ENCODE measurements at regions not wholly inside any gene's neighbourhood (a gene's known extent, or its start where the extent isn't known, plus 50 kb on each side); places are given as distances from the start of the nearest gene placed in this dataset.
"Not testable (repeated sequence)": the region's sequence is repeated elsewhere in the genome, so short reads cannot be mapped to it uniquely, and the experiment has no call there.

GRCh38 chr1:229736376-229736775, 110.3 kb downstream of the URB2 start:
- H3K4me1 ChIP-seq (ENCODE audit: control insufficient read depth in 2 of 2, insufficient read depth in 2 of 2, low read length in 1 of 2), result no peaks in the 10 kb centered on the region
- peaks cover 0 to 2% of the 10 kb centered on the region in 2 donors for H3K9me3 ChIP-seq (ENCODE audit: control insufficient read depth in 2 of 2, insufficient read depth in 1 of 2, low read depth in 1 of 2, low read length in 1 of 2)
- H3K4me3 ChIP-seq (ENCODE audit: low read depth in 1 of 2, low read length in 2 of 2), result no peak overlapping the region
- H3K27me3 ChIP-seq (ENCODE audit: control insufficient read depth in 1 of 2, insufficient read depth in 2 of 2, low read length in 2 of 2), result no peaks in the 10 kb centered on the region
- H3K27ac ChIP-seq (ENCODE audit: low read depth in 2 of 2, low read length in 1 of 2), result no peak overlapping the region
- H3K36me3 ChIP-seq (ENCODE audit: control insufficient read depth in 2 of 2, insufficient read depth in 2 of 2, low read length in 1 of 2), result no peaks in the 10 kb centered on the region

GRCh38 chr1:229742614-229743013, 116.6 kb downstream of the URB2 start:
- WGBS, 2 donors, result 77 to 100% methylated on average over 1 of the region's 1 CpG
- not testable (repeated sequence) for H3K27me3 ChIP-seq (ENCODE audit: control insufficient read depth in 1 of 2, insufficient read depth in 2 of 2, low read length in 2 of 2); H3K27ac ChIP-seq (ENCODE audit: low read depth in 2 of 2, low read length in 1 of 2); H3K4me1 ChIP-seq (ENCODE audit: control insufficient read depth in 2 of 2, insufficient read depth in 2 of 2, low read length in 1 of 2); H3K9me3 ChIP-seq (ENCODE audit: control insufficient read depth in 2 of 2, insufficient read depth in 1 of 2, low read depth in 1 of 2, low read length in 1 of 2); H3K4me3 ChIP-seq (ENCODE audit: low read depth in 1 of 2, low read length in 2 of 2); H3K36me3 ChIP-seq (ENCODE audit: control insufficient read depth in 2 of 2, insufficient read depth in 2 of 2, low read length in 1 of 2)

GRCh38 chr1:229749992-229750391, 123.9 kb downstream of the URB2 start:
- no peaks in the 10 kb centered on the region for H3K9me3 ChIP-seq (ENCODE audit: control insufficient read depth in 2 of 2, insufficient read depth in 1 of 2, low read depth in 1 of 2, low read length in 1 of 2)
- no peak overlapping the region for H3K27ac ChIP-seq (ENCODE audit: low read depth in 2 of 2, low read length in 1 of 2)
- H3K36me3 ChIP-seq (ENCODE audit: control insufficient read depth in 2 of 2, insufficient read depth in 2 of 2, low read length in 1 of 2), result no peaks in the 10 kb centered on the region
- 87 to 97% methylated on average over 4 of the region's 4 CpGs for WGBS, 2 donors
- no peak overlapping the region for H3K4me3 ChIP-seq (ENCODE audit: low read depth in 1 of 2, low read length in 2 of 2)
- no peaks in the 10 kb centered on the region for H3K4me1 ChIP-seq (ENCODE audit: control insufficient read depth in 2 of 2, insufficient read depth in 2 of 2, low read length in 1 of 2)
- no peaks in the 10 kb centered on the region for H3K27me3 ChIP-seq (ENCODE audit: control insufficient read depth in 1 of 2, insufficient read depth in 2 of 2, low read length in 2 of 2)

GRCh38 chr1:229751610-229752009, 125.6 kb downstream of the URB2 start:
- Histone ChIP-seq H3K27ac (ENCODE audit: low read depth in 2 of 2, low read length in 1 of 2) (no peak overlapping the region), H3K4me1 (ENCODE audit: control insufficient read depth in 2 of 2, insufficient read depth in 2 of 2, low read length in 1 of 2) (no peaks in the 10 kb centered on the region), H3K27me3 (ENCODE audit: control insufficient read depth in 1 of 2, insufficient read depth in 2 of 2, low read length in 2 of 2) (no peaks in the 10 kb centered on the region), H3K9me3 (ENCODE audit: control insufficient read depth in 2 of 2, insufficient read depth in 1 of 2, low read depth in 1 of 2, low read length in 1 of 2) (no peaks in the 10 kb centered on the region), H3K36me3 (ENCODE audit: control insufficient read depth in 2 of 2, insufficient read depth in 2 of 2, low read length in 1 of 2) (no peaks in the 10 kb centered on the region), H3K4me3 (ENCODE audit: low read depth in 1 of 2, low read length in 2 of 2) (no peak overlapping the region)

- Histone ChIP-seq H3K4me3 (ENCODE audit: low read depth in 1 of 2, low read length in 2 of 2) (no peak overlapping the region), H3K9me3 (ENCODE audit: control insufficient read depth in 2 of 2, insufficient read depth in 1 of 2, low read depth in 1 of 2, low read length in 1 of 2) (no peaks in the 10 kb centered on the region), H3K27me3 (ENCODE audit: control insufficient read depth in 1 of 2, insufficient read depth in 2 of 2, low read length in 2 of 2) (no peaks in the 10 kb centered on the region), H3K27ac (ENCODE audit: low read depth in 2 of 2, low read length in 1 of 2) (no peak overlapping the region), H3K36me3 (ENCODE audit: control insufficient read depth in 2 of 2, insufficient read depth in 2 of 2, low read length in 1 of 2) (no peaks in the 10 kb centered on the region), H3K4me1 (ENCODE audit: control insufficient read depth in 2 of 2, insufficient read depth in 2 of 2, low read length in 1 of 2) (no peaks in the 10 kb centered on the region)
- WGBS, 2 donors, result 94 to 96% methylated on average over 5 of the region's 5 CpGs
Observed at GRCh38 chr1:229752679-229753078, 126.6 kb downstream of the URB2 start.

GRCh38 chr1:229753764-229754551, 127.9 kb downstream of the URB2 start:
- 64 to 74% methylated on average over 7 of the region's 7 CpGs for WGBS, 2 donors
- Histone ChIP-seq H3K27ac (ENCODE audit: low read depth in 2 of 2, low read length in 1 of 2) (no peak overlapping the region), H3K36me3 (ENCODE audit: control insufficient read depth in 2 of 2, insufficient read depth in 2 of 2, low read length in 1 of 2) (no peaks in the 10 kb centered on the region), H3K4me1 (ENCODE audit: control insufficient read depth in 2 of 2, insufficient read depth in 2 of 2, low read length in 1 of 2) (no peaks in the 10 kb centered on the region), H3K9me3 (ENCODE audit: control insufficient read depth in 2 of 2, insufficient read depth in 1 of 2, low read depth in 1 of 2, low read length in 1 of 2) (no peaks in the 10 kb centered on the region), H3K4me3 (ENCODE audit: low read depth in 1 of 2, low read length in 2 of 2) (no peak overlapping the region), H3K27me3 (ENCODE audit: control insufficient read depth in 1 of 2, insufficient read depth in 2 of 2, low read length in 2 of 2) (no peaks in the 10 kb centered on the region)

GRCh38 chr1:229756666-229757065, 130.6 kb downstream of the URB2 start:
- no peaks in the 10 kb centered on the region for H3K36me3 ChIP-seq (ENCODE audit: control insufficient read depth in 2 of 2, insufficient read depth in 2 of 2, low read length in 1 of 2)
- no peak overlapping the region for H3K4me3 ChIP-seq (ENCODE audit: low read depth in 1 of 2, low read length in 2 of 2)
- 58 to 62% methylated on average over 4 of the region's 4 CpGs for WGBS, 2 donors
- H3K27ac ChIP-seq (ENCODE audit: low read depth in 2 of 2, low read length in 1 of 2), result no peak overlapping the region
- H3K4me1 ChIP-seq (ENCODE audit: control insufficient read depth in 2 of 2, insufficient read depth in 2 of 2, low read length in 1 of 2), result no peaks in the 10 kb centered on the region
- H3K9me3 ChIP-seq (ENCODE audit: control insufficient read depth in 2 of 2, insufficient read depth in 1 of 2, low read depth in 1 of 2, low read length in 1 of 2), result no peaks in the 10 kb centered on the region
- no peaks in the 10 kb centered on the region for H3K27me3 ChIP-seq (ENCODE audit: control insufficient read depth in 1 of 2, insufficient read depth in 2 of 2, low read length in 2 of 2)

GRCh38 chr1:229757226-229757625, 131.2 kb downstream of the URB2 start:
- Histone ChIP-seq H3K9me3 (ENCODE audit: control insufficient read depth in 2 of 2, insufficient read depth in 1 of 2, low read depth in 1 of 2, low read length in 1 of 2) (no peaks in the 10 kb centered on the region), H3K27ac (ENCODE audit: low read depth in 2 of 2, low read length in 1 of 2) (no peak overlapping the region), H3K36me3 (ENCODE audit: control insufficient read depth in 2 of 2, insufficient read depth in 2 of 2, low read length in 1 of 2) (no peaks in the 10 kb centered on the region), H3K4me1 (ENCODE audit: control insufficient read depth in 2 of 2, insufficient read depth in 2 of 2, low read length in 1 of 2) (no peaks in the 10 kb centered on the region), H3K4me3 (ENCODE audit: low read depth in 1 of 2, low read length in 2 of 2) (no peak overlapping the region), H3K27me3 (ENCODE audit: control insufficient read depth in 1 of 2, insufficient read depth in 2 of 2, low read length in 2 of 2) (no peaks in the 10 kb centered on the region)

- 80 to 88% methylated on average over 15 of the region's 15 CpGs for WGBS, 2 donors
- no peaks in the 10 kb centered on the region for H3K27me3 ChIP-seq (ENCODE audit: control insufficient read depth in 1 of 2, insufficient read depth in 2 of 2, low read length in 2 of 2)
- no peaks in the 10 kb centered on the region for H3K4me1 ChIP-seq (ENCODE audit: control insufficient read depth in 2 of 2, insufficient read depth in 2 of 2, low read length in 1 of 2)
- H3K4me3 ChIP-seq (ENCODE audit: low read depth in 1 of 2, low read length in 2 of 2), result no peak overlapping the region
- H3K36me3 ChIP-seq (ENCODE audit: control insufficient read depth in 2 of 2, insufficient read depth in 2 of 2, low read length in 1 of 2), result no peaks in the 10 kb centered on the region
- no peak overlapping the region for H3K27ac ChIP-seq (ENCODE audit: low read depth in 2 of 2, low read length in 1 of 2)
- H3K9me3 ChIP-seq (ENCODE audit: control insufficient read depth in 2 of 2, insufficient read depth in 1 of 2, low read depth in 1 of 2, low read length in 1 of 2), result no peaks in the 10 kb centered on the region
Observed at GRCh38 chr1:229758101-229759036, 132.3 kb downstream of the URB2 start.

Measured in esophagus (tissue), 2 donors.